Heart left ventricle (tissue), 16 donors: ENCODE measurements at regions not wholly inside any gene's neighbourhood (a gene's known extent, or its start where the extent isn't known, plus 50 kb on each side); places are given as distances from the start of the nearest gene placed in this dataset.

Experiments
- ATAC-seq, 4 donors: fragments of 200-7000 bp; cut with Tn5 transposase; one replicate each; pipeline ENCODE4 v1.9.1; 2020 to 2022; ENCODE audit warnings: moderate library complexity in 4 of 4, mild to moderate bottlenecking in 3 of 4, moderate number of reproducible peaks in 1 of 4
- DNase-seq, 5 donors: peaks; one replicate each; pipeline ENCODE4 v3.0.0-alpha.2; 2020
- H3K27ac ChIP-seq, 12 donors: fragments of 200-600 bp; sonication (generic) in 4 of 12; one replicate each; pipeline versions ENCODE4 v1.5.0 to v1.8.0; 2016 to 2022; ENCODE audit warnings: mild to moderate bottlenecking in 2 of 12
- H3K27me3 ChIP-seq, 9 donors: fragments of 200-600 bp; sonication (generic) in 2 of 9; one replicate each; pipeline versions ENCODE4 v1.5.1 to v1.8.0; 2016 to 2022; ENCODE audit warnings: mild to moderate bottlenecking in 3 of 9
- H3K36me3 ChIP-seq, 9 donors: fragments of 200-600 bp; sonication (generic) in 2 of 9; one replicate each; pipeline versions ENCODE4 v1.5.0 to v1.8.0; 2018 to 2022; ENCODE audit warnings: mild to moderate bottlenecking in 2 of 9
- H3K4me1 ChIP-seq, 12 donors: fragments of 200-600 bp; sonication (generic) in 4 of 12; one replicate each; pipeline versions ENCODE4 v1.5.0 to v1.8.0; 2016 to 2022; ENCODE audit warnings: mild to moderate bottlenecking in 3 of 12
- H3K4me3 ChIP-seq, 12 donors: fragments of 200-600 bp; sonication (generic) in 4 of 12; one replicate each; pipeline versions ENCODE4 v1.5.0 to v1.8.0; 2017 to 2022; ENCODE audit warnings: mild to moderate bottlenecking in 9 of 12, moderate library complexity in 4 of 12
- H3K9me3 ChIP-seq, 12 donors: fragments of 200-600 bp; sonication (generic) in 4 of 12; one replicate each; pipeline versions ENCODE4 v1.5.0 to v1.8.0; 2016 to 2022; ENCODE audit warnings: mild to moderate bottlenecking in 1 of 12
- CTCF ChIP-seq, 12 donors: fragments of 200-600 bp; sonication (generic) in 4 of 12; IDR thresholded peaks; one replicate each; pipeline versions ENCODE4 v1.5.0 to v1.8.0; 2018 to 2022; ENCODE audit warnings: antibody characterized with exemption in 12 of 12, mild to moderate bottlenecking in 5 of 12
- POLR2A ChIP-seq, 2 donors: fragments of 450-650 bp; IDR thresholded peaks; one replicate each; pipeline ENCODE4 v1.6.1; 2017; ENCODE audit warnings: antibody characterized with exemption in 2 of 2, mild to moderate bottlenecking in 2 of 2, moderate library complexity in 2 of 2
- WGBS, 4 donors: extraction: QIAGEN DNeasy Blood & Tissue Kit in 2 of 4; methylation state at CpG; one replicate each; pipeline versions ENCODE4 v1.1.5 to v1.1.7; 2013 to 2018; 5-methylcytosine and 5-hydroxymethylcytosine counted together
- intact Hi-C, 10 donors: fragments of 100-400 bp; cut with DNase I; formaldehyde crosslinking; loops; one replicate each; pipeline versions ENCODE4 v1.11.1 to v1.14.2; 2022
- donor health status: ischemic (EF 13 %, LVEDD 7.1; RV severe dilation, severe dysfunction).
- donor health status: healthy with polysubstance abuse.
- donor health status: DM: no; HTN: yes; CAD: no.
- donor health status: DM: no; HTN: no; CAD: no.
- donor health status: ischemic (EF 25% LVEDD 6.9; RV normal size, moderate dysfunction).
- donor health status: ischemic (EF 25% LVEDD 5.7; RV mildly dilated, moderate dysfunction).
- donor health status: healthy.
- donor health status: DM: yes; HTN: yes; CAD: no.
- donor health status: ischemic (EF 35%, LVEDD 5.7; RV mildly dilated, moderate dysfunction).
- donor health status: nonischemic (EF 11% LVEDD 7.7; RV severe dilation, severe dysfunction).
- donor health status: DM: yes; HTN: yes; CAD: no.
- donor health status: PGD.
- donor health status: ischemic (EF 29% LVEDD 5.4; RV normal size, mild dysfunction).
- donor health status: nonischemic (EF 23%, LVEDD 6.1; RV moderate dilation, normal function).

- TF ChIP-seq POLR2A (IDR thresholded peaks at IDR 0.05) (no peak), CTCF (IDR thresholded peaks at IDR 0.05) (no peak)
- Histone ChIP-seq H3K4me1 (no peaks in the 10 kb centered on the region), H3K27me3 (no peaks in the 10 kb centered on the region), H3K27ac (no peak overlapping the region), H3K9me3 (no peaks in the 10 kb centered on the region), H3K4me3 (no peak overlapping the region), H3K36me3 (no peaks in the 10 kb centered on the region)
- ATAC-seq (no peak), DNase-seq (no peak)
- intact Hi-C loops = no loop called here
Measured at GRCh38 chr3:95084738-95085137, 1021.9 kb downstream of the NSUN3 start.

- DNase-seq = no peak
- WGBS, 4 donors = 86 to 89% (median 89%) methylated on average over 5 of the region's 5 CpGs
- H3K4me3 ChIP-seq = no peak overlapping the region
- peaks cover 0 to 3% (median 0%) of the 10 kb centered on the region in 12 donors for H3K9me3 ChIP-seq
- H3K36me3 ChIP-seq = no peaks in the 10 kb centered on the region
- ATAC-seq = no peak
- TF ChIP-seq CTCF (IDR thresholded peaks at IDR 0.05) = no peak
- TF ChIP-seq POLR2A (IDR thresholded peaks at IDR 0.05) = no peak
- no peaks in the 10 kb centered on the region for H3K4me1 ChIP-seq
- no peaks in the 10 kb centered on the region for H3K27me3 ChIP-seq
- intact Hi-C loops = no loop called here
- no peak overlapping the region for H3K27ac ChIP-seq
Measured at GRCh38 chr3:95088464-95088863, 1025.6 kb downstream of the NSUN3 start.

GRCh38 chr3:95097493-95097892 is 1034.6 kb downstream of the NSUN3 start:
- 42 to 52% (median 43%) methylated on average over 3 of the region's 3 CpGs for WGBS, 4 donors
- intact Hi-C loops = no loop called here
- ATAC-seq = no peak
- Histone ChIP-seq H3K4me1 (no peaks in the 10 kb centered on the region), H3K27ac (no peak overlapping the region), H3K36me3 (no peaks in the 10 kb centered on the region), H3K9me3 (peaks cover 0 to 6% (median 0%) of the 10 kb centered on the region in 12 donors), H3K27me3 (no peaks in the 10 kb centered on the region), H3K4me3 (no peak overlapping the region)
- no peak for DNase-seq
- no peak for TF ChIP-seq POLR2A (IDR thresholded peaks at IDR 0.05)
- no peak for TF ChIP-seq CTCF (IDR thresholded peaks at IDR 0.05)

- TF ChIP-seq POLR2A (IDR thresholded peaks at IDR 0.05) (no peak), CTCF (IDR thresholded peaks at IDR 0.05) (no peak)
- no peak for ATAC-seq
- Histone ChIP-seq H3K4me3 (no peak overlapping the region), H3K9me3 (no peaks in the 10 kb centered on the region), H3K27me3 (no peaks in the 10 kb centered on the region), H3K4me1 (no peaks in the 10 kb centered on the region), H3K36me3 (no peaks in the 10 kb centered on the region), H3K27ac (no peak overlapping the region)
- no peak for DNase-seq
- 39 to 50% (median 44%) methylated on average over 3 of the region's 3 CpGs for WGBS, 4 donors
- intact Hi-C loops = no loop called here
Measured at GRCh38 chr3:95120921-95121320, 1058.1 kb downstream of the NSUN3 start.
